NCI-H2196 (cell line): ENCODE measurements at regions not wholly inside any gene's neighbourhood (a gene's known extent, or its start where the extent isn't known, plus 50 kb on each side); places are given as distances from the start of the nearest gene placed in this dataset.
"Not testable (repeated sequence)": the region's sequence is repeated elsewhere in the genome, so short reads cannot be mapped to it uniquely, and the experiment has no call there.

Experiments
- DNase-seq: peaks from one replicate; lab custom pipeline; 2025; ENCODE audit not compliant: unreplicated experiment; lab: John Stamatoyannopoulos, UW

GRCh38 chr2:134063916-134064315, 190.0 kb upstream of the MGAT5 start:
- not testable (repeated sequence) for DNase-seq

GRCh38 chr2:134070281-134070741, 183.6 kb upstream of the MGAT5 start:
- no peak for DNase-seq

GRCh38 chr2:134072341-134072740, 181.5 kb upstream of the MGAT5 start:
- no peak for DNase-seq

GRCh38 chr2:134073023-134073422, 180.8 kb upstream of the MGAT5 start:
- no peak for DNase-seq

- no peak for DNase-seq
Observed at GRCh38 chr2:134074619-134075018, 179.3 kb upstream of the MGAT5 start.

- DNase-seq = no peak
Observed at GRCh38 chr2:134075204-134075603, 178.7 kb upstream of the MGAT5 start.

- no peak for DNase-seq
Observed at GRCh38 chr2:134078354-134078753, 175.5 kb upstream of the MGAT5 start.

- DNase-seq = no peak
Observed at GRCh38 chr2:134079373-134079772, 174.5 kb upstream of the MGAT5 start.

GRCh38 chr2:134080386-134081089, 173.3 kb upstream of the MGAT5 start:
- DNase-seq = no peak

- DNase-seq = no peak
Observed at GRCh38 chr2:134081238-134081938, 172.5 kb upstream of the MGAT5 start.

- no peak for DNase-seq
Observed at GRCh38 chr2:134083548-134083947, 170.3 kb upstream of the MGAT5 start.

- no peak for DNase-seq
Observed at GRCh38 chr2:134086594-134087219, 167.2 kb upstream of the MGAT5 start.

GRCh38 chr2:134087371-134087921, 166.4 kb upstream of the MGAT5 start:
- no peak for DNase-seq

GRCh38 chr2:134089454-134089853, 164.4 kb upstream of the MGAT5 start:
- no peak for DNase-seq

GRCh38 chr2:134097740-134098139, 156.1 kb upstream of the MGAT5 start:
- DNase-seq = no peak

- DNase-seq = no peak
Observed at GRCh38 chr2:134098321-134098720, 155.6 kb upstream of the MGAT5 start.

- no peak for DNase-seq
Observed at GRCh38 chr2:134099273-134099672, 154.6 kb upstream of the MGAT5 start.

GRCh38 chr2:134103196-134103595, 150.7 kb upstream of the MGAT5 start:
- DNase-seq = no peak

GRCh38 chr2:134104754-134105153, 149.1 kb upstream of the MGAT5 start:
- DNase-seq = no peak

- DNase-seq = no peak
Observed at GRCh38 chr2:134107402-134107801, 146.5 kb upstream of the MGAT5 start.

- DNase-seq = no peak
Observed at GRCh38 chr2:134108113-134108512, 145.8 kb upstream of the MGAT5 start.

GRCh38 chr2:134109246-134109645, 144.6 kb upstream of the MGAT5 start:
- no peak for DNase-seq
